Liver (tissue), 8 donors: ENCODE measurements at regions not wholly inside any gene's neighbourhood (a gene's known extent, or its start where the extent isn't known, plus 50 kb on each side); places are given as distances from the start of the nearest gene placed in this dataset.
"Not testable (repeated sequence)": the region's sequence is repeated elsewhere in the genome, so short reads cannot be mapped to it uniquely, and the experiment has no call there.

Experiments
- DNase-seq: peaks from one replicate; pipeline ENCODE4 v3.0.0-alpha.2; 2017; ENCODE audit warnings: low spot score
- H3K27ac ChIP-seq, 2 donors: one replicate each; pipeline ENCODE4 v1.7.0; 2013; ENCODE audit warnings: inconsistent platforms in 2 of 2, low read length in 2 of 2, control low read depth in 1 of 2, low read depth in 1 of 2, mild to moderate bottlenecking in 1 of 2
- H3K27me3 ChIP-seq, 4 donors: one replicate each; pipeline versions ENCODE4 v1.6.1 to v1.7.0; 2013; ENCODE audit warnings: low read length in 3 of 4, inconsistent platforms in 1 of 4, mild to moderate bottlenecking in 1 of 4, moderate library complexity in 1 of 4; ENCODE audit not compliant: control insufficient read depth in 4 of 4, insufficient read depth in 4 of 4
- H3K36me3 ChIP-seq, 4 donors: one replicate each; pipeline versions ENCODE4 v1.6.1 to v1.7.0; 2013; ENCODE audit warnings: low read length in 3 of 4, mild to moderate bottlenecking in 3 of 4, low read depth in 1 of 4, moderate library complexity in 1 of 4; ENCODE audit not compliant: control insufficient read depth in 4 of 4, insufficient read depth in 3 of 4
- H3K4me1 ChIP-seq, 4 donors: one replicate each; pipeline versions ENCODE4 v1.6.1 to v1.7.0; 2013; ENCODE audit warnings: low read length in 3 of 4, mild to moderate bottlenecking in 3 of 4, moderate library complexity in 1 of 4; ENCODE audit not compliant: control insufficient read depth in 4 of 4, insufficient read depth in 4 of 4
- H3K4me3 ChIP-seq, 3 donors: one replicate each; pipeline versions ENCODE4 v1.6.1 to v1.7.0; 2013; ENCODE audit warnings: low read length in 3 of 3, control low read depth in 1 of 3, low read depth in 1 of 3, mild to moderate bottlenecking in 1 of 3
- H3K9ac ChIP-seq, 2 donors: one replicate each; pipeline ENCODE4 v1.7.0; 2013; ENCODE audit warnings: low read length in 2 of 2, mild to moderate bottlenecking in 2 of 2, moderate library complexity in 2 of 2, control low read depth in 1 of 2, low read depth in 1 of 2
- H3K9me3 ChIP-seq, 4 donors: one replicate each; pipeline versions ENCODE4 v1.6.1 to v1.7.0; 2013; ENCODE audit warnings: low read length in 3 of 4; ENCODE audit not compliant: control insufficient read depth in 4 of 4
- CTCF ChIP-seq: fragments of 150-350 bp; IDR thresholded peaks from 2 replicates; pipeline ENCODE4 v1.5.1; 2017; ENCODE audit warnings: improper control_type of control experiment, low read depth, low read length; ENCODE audit not compliant: missing input control
- FOXA2 ChIP-seq: IDR thresholded peaks from 2 replicates; pipeline ENCODE4 v1.6.1; 2016; ENCODE audit warnings: antibody characterized with exemption
- HNF4A ChIP-seq, 2 donors: conservative IDR thresholded peaks; 2 replicates each; pipeline ENCODE4 v1.6.1; 2016; ENCODE audit warnings: antibody characterized with exemption in 2 of 2, mild to moderate bottlenecking in 2 of 2
- HNF4G ChIP-seq: IDR thresholded peaks from 2 replicates; pipeline ENCODE4 v1.6.1; 2016; ENCODE audit warnings: antibody characterized with exemption
- JUND ChIP-seq, 2 donors: IDR thresholded peaks; 2 replicates each; pipeline ENCODE4 v1.6.1; 2016; ENCODE audit warnings: antibody characterized with exemption in 2 of 2
- MAX ChIP-seq: IDR thresholded peaks from 2 replicates; pipeline ENCODE4 v1.6.1; 2016; ENCODE audit warnings: antibody characterized with exemption
- REST ChIP-seq: IDR thresholded peaks from 2 replicates; pipeline ENCODE4 v1.6.1; 2016; ENCODE audit warnings: antibody characterized with exemption, mild to moderate bottlenecking
- YY1 ChIP-seq: IDR thresholded peaks from 2 replicates; pipeline ENCODE4 v1.6.1; 2016; ENCODE audit warnings: antibody characterized with exemption, mild to moderate bottlenecking
- ZBTB33 ChIP-seq: IDR thresholded peaks from 2 replicates; pipeline ENCODE4 v1.6.1; 2016; ENCODE audit warnings: antibody characterized with exemption
- WGBS: extraction: QIAGEN DNeasy Blood & Tissue Kit; methylation state at CpG from one replicate; pipeline ENCODE4 v1.1.7; 2013; 5-methylcytosine and 5-hydroxymethylcytosine counted together
- donor health status: healthy.
- donor health status: healthy.
- donor health status: healthy.
- donor health status: healthy.
- donor health status: healthy.

GRCh38 chr10:80719935-80720334 is 182.2 kb downstream of the SH2D4B start:
- H3K27me3 ChIP-seq, result no peaks in the 10 kb centered on the region
- no peaks in the 10 kb centered on the region for H3K4me1 ChIP-seq
- H3K9me3 ChIP-seq, result no peaks in the 10 kb centered on the region
- 82% methylated on average over 5 of the region's 5 CpGs for WGBS
- no peaks in the 10 kb centered on the region for H3K36me3 ChIP-seq
- DNase-seq, result no peak
- no peak for TF ChIP-seq ZBTB33
- no peak for TF ChIP-seq MAX
- no peak for TF ChIP-seq CTCF
- TF ChIP-seq REST, result no peak
- TF ChIP-seq HNF4G, result no peak
- no peak for TF ChIP-seq FOXA2
- no peak for TF ChIP-seq JUND (IDR thresholded peaks at IDR 0.05)
- H3K4me3 ChIP-seq, result no peak overlapping the region
- H3K9ac ChIP-seq, result no peak overlapping the region
- no peak overlapping the region for H3K27ac ChIP-seq

- H3K9me3 ChIP-seq, result no peaks in the 10 kb centered on the region
- 80% methylated on average over 3 of the region's 3 CpGs for WGBS
- TF ChIP-seq HNF4A (conservative IDR thresholded peaks at IDR 0.05), result no peak
- no peak for TF ChIP-seq JUND (IDR thresholded peaks at IDR 0.05)
- TF ChIP-seq YY1, result no peak
Observed at GRCh38 chr10:80720549-80720948, 182.8 kb downstream of the SH2D4B start.

GRCh38 chr10:80728354-80728753 is 190.7 kb downstream of the SH2D4B start:
- WGBS, result 84% methylated on average over 10 of the region's 15 CpGs
- not testable (repeated sequence) for H3K4me1 ChIP-seq, H3K36me3 ChIP-seq, DNase-seq, H3K4me3 ChIP-seq, H3K27me3 ChIP-seq, H3K9me3 ChIP-seq, H3K9ac ChIP-seq, H3K27ac ChIP-seq

More at GRCh38 chr10:80720549-80720948, 182.8 kb downstream of the SH2D4B start:
- Histone ChIP-seq H3K9ac (no peak overlapping the region), H3K27me3 (no peaks in the 10 kb centered on the region), H3K4me3 (no peak overlapping the region), H3K36me3 (no peaks in the 10 kb centered on the region), H3K27ac (no peak overlapping the region), H3K4me1 (no peaks in the 10 kb centered on the region)
- no peak for DNase-seq
